Testis (tissue), 2 donors: ENCODE measurements at regions not wholly inside any gene's neighbourhood (a gene's known extent, or its start where the extent isn't known, plus 50 kb on each side); places are given as distances from the start of the nearest gene placed in this dataset.
"Not testable (repeated sequence)": the region's sequence is repeated elsewhere in the genome, so short reads cannot be mapped to it uniquely, and the experiment has no call there.

Experiments
- DNase-seq: peaks from one replicate; pipeline ENCODE4 v3.0.0-alpha.2; 2019
- H3K27ac ChIP-seq, 2 donors: fragments of 200-600 bp; sonication (generic); one replicate each; pipeline ENCODE4 v1.5.1; 2019
- H3K27me3 ChIP-seq: fragments of 200-600 bp; sonication (generic); one replicate; pipeline ENCODE4 v1.5.1; 2019
- H3K36me3 ChIP-seq: fragments of 200-600 bp; sonication (generic); one replicate; pipeline ENCODE4 v1.5.1; 2017; ENCODE audit warnings: low read depth; ENCODE audit errors: missing control alignments
- H3K4me1 ChIP-seq: fragments of 200-600 bp; sonication (generic); one replicate; pipeline ENCODE4 v1.5.1; 2019
- H3K4me3 ChIP-seq, 2 donors: fragments of 200-600 bp; sonication (generic); one replicate each; pipeline ENCODE4 v1.5.1; 2017 to 2019
- H3K9me3 ChIP-seq: fragments of 200-600 bp; sonication (generic); one replicate; pipeline ENCODE4 v1.5.1; 2017
- POLR2A ChIP-seq: fragments of 450-650 bp; IDR thresholded peaks from one replicate; pipeline ENCODE4 v1.6.1; 2017; ENCODE audit warnings: antibody characterized with exemption, mild to moderate bottlenecking, moderate library complexity
- WGBS, 2 donors: methylation state at CpG; one replicate each; pipeline ENCODE4 v1.1.5; 2018; 5-methylcytosine and 5-hydroxymethylcytosine counted together
- intact Hi-C: fragments of 100-400 bp; cut with DNase I; formaldehyde crosslinking; loops from one replicate; pipeline ENCODE4 v1.15.1; 2023; ENCODE audit warnings: low total_unique reads
- TF ChIP-seq, protein P1 (sequence below), 3 experiments: fragments of 450-650 bp in 2 of 3; fragments of 200-600 bp in 1 of 3; sonication (generic) in 1 of 3; IDR thresholded peaks; one replicate each; pipeline ENCODE4 v1.5.1; 2016 to 2019; ENCODE audit warnings: antibody characterized with exemption in 3 of 3, mild to moderate bottlenecking in 2 of 3, moderate library complexity in 1 of 3

- H3K36me3 ChIP-seq, result no peaks in the 10 kb centered on the region
- no peak overlapping the region for H3K4me3 ChIP-seq
- no peaks in the 10 kb centered on the region for H3K9me3 ChIP-seq
- H3K27me3 ChIP-seq, result no peaks in the 10 kb centered on the region
- no peak overlapping the region for H3K27ac ChIP-seq
- TF ChIP-seq, protein P1, sequence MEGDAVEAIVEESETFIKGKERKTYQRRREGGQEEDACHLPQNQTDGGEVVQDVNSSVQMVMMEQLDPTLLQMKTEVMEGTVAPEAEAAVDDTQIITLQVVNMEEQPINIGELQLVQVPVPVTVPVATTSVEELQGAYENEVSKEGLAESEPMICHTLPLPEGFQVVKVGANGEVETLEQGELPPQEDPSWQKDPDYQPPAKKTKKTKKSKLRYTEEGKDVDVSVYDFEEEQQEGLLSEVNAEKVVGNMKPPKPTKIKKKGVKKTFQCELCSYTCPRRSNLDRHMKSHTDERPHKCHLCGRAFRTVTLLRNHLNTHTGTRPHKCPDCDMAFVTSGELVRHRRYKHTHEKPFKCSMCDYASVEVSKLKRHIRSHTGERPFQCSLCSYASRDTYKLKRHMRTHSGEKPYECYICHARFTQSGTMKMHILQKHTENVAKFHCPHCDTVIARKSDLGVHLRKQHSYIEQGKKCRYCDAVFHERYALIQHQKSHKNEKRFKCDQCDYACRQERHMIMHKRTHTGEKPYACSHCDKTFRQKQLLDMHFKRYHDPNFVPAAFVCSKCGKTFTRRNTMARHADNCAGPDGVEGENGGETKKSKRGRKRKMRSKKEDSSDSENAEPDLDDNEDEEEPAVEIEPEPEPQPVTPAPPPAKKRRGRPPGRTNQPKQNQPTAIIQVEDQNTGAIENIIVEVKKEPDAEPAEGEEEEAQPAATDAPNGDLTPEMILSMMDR (IDR thresholded peaks at IDR 0.05), result no peak
- TF ChIP-seq POLR2A, result no peak
- no peak for DNase-seq
- intact Hi-C loops, result no loop called here
- H3K4me1 ChIP-seq, result no peaks in the 10 kb centered on the region
Measured at GRCh38 chr5:166909040-166909439, 1382.4 kb upstream of the WWC1 start.

GRCh38 chr5:166909926-166910325 lies 1381.5 kb upstream of the WWC1 start:
- H3K36me3 ChIP-seq, result no peaks in the 10 kb centered on the region
- WGBS, 2 donors, result 91 to 95% methylated on average over 2 of the region's 2 CpGs

GRCh38 chr5:166910995-166911394 lies 1380.5 kb upstream of the WWC1 start:
- no peaks in the 10 kb centered on the region for H3K9me3 ChIP-seq
- H3K27me3 ChIP-seq, result no peaks in the 10 kb centered on the region
- no peaks in the 10 kb centered on the region for H3K4me1 ChIP-seq
- no peaks in the 10 kb centered on the region for H3K36me3 ChIP-seq
- TF ChIP-seq, protein P1 (IDR thresholded peaks at IDR 0.05), result no peak
- TF ChIP-seq POLR2A, result no peak
- H3K4me3 ChIP-seq, result no peak overlapping the region
- H3K27ac ChIP-seq, result no peak overlapping the region
- DNase-seq, result no peak
- intact Hi-C loops, result no loop called here
- WGBS, 2 donors, result 64 to 72% methylated on average over 3 of the region's 3 CpGs

More at GRCh38 chr5:166909926-166910325, 1381.5 kb upstream of the WWC1 start:
- Histone ChIP-seq H3K4me1 (no peaks in the 10 kb centered on the region), H3K27me3 (no peaks in the 10 kb centered on the region), H3K9me3 (no peaks in the 10 kb centered on the region), H3K27ac (no peak overlapping the region), H3K4me3 (no peak overlapping the region)
- no peak for TF ChIP-seq POLR2A
- TF ChIP-seq, protein P1 (IDR thresholded peaks at IDR 0.05), result no peak
- intact Hi-C loops, result no loop called here
- DNase-seq, result no peak

- no peak for DNase-seq
- 93 to 96% methylated on average over 4 of the region's 4 CpGs for WGBS, 2 donors
- no peaks in the 10 kb centered on the region for H3K4me1 ChIP-seq
- intact Hi-C loops, result no loop called here
- no peak overlapping the region for H3K27ac ChIP-seq
- H3K4me3 ChIP-seq, result no peak overlapping the region
- no peaks in the 10 kb centered on the region for H3K9me3 ChIP-seq
- H3K27me3 ChIP-seq, result no peaks in the 10 kb centered on the region
- TF ChIP-seq, protein P1 (IDR thresholded peaks at IDR 0.05), result no peak
- TF ChIP-seq POLR2A, result no peak
- no peaks in the 10 kb centered on the region for H3K36me3 ChIP-seq
Measured at GRCh38 chr5:166916021-166916420, 1375.4 kb upstream of the WWC1 start.

DNA sequence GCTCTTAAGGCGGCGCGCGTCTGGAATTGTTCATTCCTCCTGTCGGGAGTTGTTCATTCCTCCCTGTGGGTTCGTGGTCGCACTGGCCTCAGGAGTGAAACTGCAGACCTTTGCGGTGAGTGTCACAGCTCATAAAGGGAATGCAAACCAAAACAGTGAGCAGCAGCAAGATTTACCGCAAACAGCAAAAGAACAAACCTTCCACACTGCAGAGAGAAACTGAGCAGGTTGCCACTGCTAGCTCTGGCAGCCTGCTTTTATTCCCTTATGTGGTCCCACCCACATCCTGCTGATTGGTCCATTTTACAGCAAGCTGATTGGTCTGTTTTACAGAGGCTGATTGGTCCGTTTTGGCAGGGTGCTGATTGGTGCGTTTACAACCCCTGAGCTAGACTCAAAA lies 1365.3 kb upstream of the WWC1 start:
- Histone ChIP-seq H3K9me3 (no peaks in the 10 kb centered on the region), H3K36me3 (no peaks in the 10 kb centered on the region), H3K27me3 (no peaks in the 10 kb centered on the region), H3K4me1 (no peaks in the 10 kb centered on the region), H3K4me3 (peak overlapping the region in 1 of 2 donors; percentile 1), H3K27ac (no peak overlapping the region)
- WGBS, 2 donors, result 71 to 74% methylated on average over 11 of the region's 11 CpGs
- DNase-seq, result peak; percentile 75
- intact Hi-C loops, result no loop called here
- TF ChIP-seq, protein P1 (IDR thresholded peaks at IDR 0.05), result no peak
- no peak for TF ChIP-seq POLR2A

- WGBS, 2 donors, result 67 to 82% methylated on average over 25 to 43 of the region's 48 CpGs
- H3K9me3 ChIP-seq, intact Hi-C loops, H3K4me1 ChIP-seq, H3K36me3 ChIP-seq, H3K27ac ChIP-seq, H3K27me3 ChIP-seq: not testable (repeated sequence)
- DNase-seq, result peak; percentile 27
- H3K4me3 ChIP-seq, result peak overlapping the region; percentile 31 to 53
Measured at GRCh38 chr5:166926806-166927475, 1364.5 kb upstream of the WWC1 start.
